Caco-2 (cell line): ENCODE measurements at regions not wholly inside any gene's neighbourhood (a gene's known extent, or its start where the extent isn't known, plus 50 kb on each side); places are given as distances from the start of the nearest gene placed in this dataset.

ENCODE experiments used
- BruUV-seq: library from RNA; stranded (reverse); fragments of 400-500 nt; replicated peaks from 2 replicates; lab custom pipeline; 2021; lab: Mats Ljungman, UMichigan
- CTCF ChIA-PET: fragments of 300-600 bp; sonication (Branson Sonifier 250); formaldehyde crosslinking; loops from one replicate; lab custom pipeline; 2022; ENCODE audit warnings: antibody characterized with exemption; lab: Charles Lee
- POLR2A ChIA-PET: fragments of 300-600 bp; sonication (Branson Sonifier 250); formaldehyde crosslinking; loops from one replicate; lab custom pipeline; 2022; ENCODE audit warnings: antibody characterized with exemption; lab: Charles Lee
- DNase-seq, 2 experiments: peaks; one replicate each; pipeline versions ENCODE4 v3.0.0 to v3.0.0-alpha.2; 2020 to 2022
- H3K27me3 ChIP-seq: replicated peaks from 2 replicates; pipeline ENCODE4 v1.6.0; 2011; ENCODE audit warnings: low read length; ENCODE audit not compliant: control insufficient read depth, insufficient read depth
- H3K36me3 ChIP-seq: 2 replicates; pipeline ENCODE4 v1.5.1; 2011; ENCODE audit warnings: low read length; ENCODE audit not compliant: control insufficient read depth, insufficient read depth
- H3K4me1 ChIP-seq: fragments of 250-450 bp; sonication (Bioruptor Pico); 2 replicates; pipeline ENCODE4 v1.5.1; 2020; ENCODE audit warnings: mild to moderate bottlenecking
- H3K4me3 ChIP-seq: 2 replicates; pipeline ENCODE4 v1.5.1; 2011; ENCODE audit warnings: low read depth, mild to moderate bottlenecking, control low read depth, low read length
- H3K9me3 ChIP-seq: fragments of 250-450 bp; sonication (Bioruptor Pico); 2 replicates; pipeline ENCODE4 v1.5.1; 2020; ENCODE audit warnings: mild to moderate bottlenecking, moderate library complexity
- H3K27ac Mint-ChIP-seq: one replicate; pipeline ENCODE4 v1.8.0; 2022; ENCODE audit warnings: mixed read lengths; ENCODE audit not compliant: unreplicated experiment
- H3K27me3 Mint-ChIP-seq: one replicate; pipeline ENCODE4 v1.8.0; 2022; ENCODE audit warnings: mixed read lengths; ENCODE audit not compliant: insufficient read depth, unreplicated experiment
- H3K36me3 Mint-ChIP-seq: one replicate; pipeline ENCODE4 v1.8.0; 2022; ENCODE audit warnings: mild to moderate bottlenecking, mixed read lengths; ENCODE audit not compliant: insufficient read depth, unreplicated experiment
- H3K4me1 Mint-ChIP-seq: one replicate; pipeline ENCODE4 v1.8.0; 2022; ENCODE audit warnings: low read depth, mixed read lengths; ENCODE audit not compliant: unreplicated experiment
- H3K4me3 Mint-ChIP-seq: one replicate; pipeline ENCODE4 v1.8.0; 2022; ENCODE audit warnings: mild to moderate bottlenecking, moderate library complexity, mixed read lengths; ENCODE audit not compliant: unreplicated experiment
- H3K9me3 Mint-ChIP-seq: one replicate; pipeline ENCODE4 v1.8.0; 2022; ENCODE audit warnings: mixed read lengths; ENCODE audit not compliant: unreplicated experiment
- CTCF ChIP-seq, 2 experiments: fragments of 200-600 bp in 1 of 2; IDR thresholded peaks; 1 replicate in 1 of 2; 2 replicates in 1 of 2; pipeline versions ENCODE4 v1.5.1 to v1.8.0; 2011 to 2022; ENCODE audit warnings: antibody characterized with exemption in 1 of 2, control low read depth in 1 of 2, inconsistent platforms in 1 of 2, low read depth in 1 of 2, low read length in 1 of 2, mild to moderate bottlenecking in 1 of 2, moderate library complexity in 1 of 2; ENCODE audit not compliant: insufficient read depth in 1 of 2, severe bottlenecking in 1 of 2, unreplicated experiment in 1 of 2
- intact Hi-C: fragments of 100-400 bp; cut with micrococcal nuclease; formaldehyde crosslinking; loops from one replicate; pipeline ENCODE4 v1.10.0; 2022; ENCODE audit not compliant: unreplicated experiment

- Mint-ChIP-seq H3K27ac (no peak overlapping the region), H3K4me1 (peaks cover 7% of the 10 kb centered on the region), H3K4me3 (no peak overlapping the region), H3K27me3 (peaks cover 3% of the 10 kb centered on the region), H3K9me3 (no peaks in the 10 kb centered on the region), H3K36me3 (no peaks in the 10 kb centered on the region)
- TF ChIP-seq CTCF (IDR thresholded peaks at IDR 0.05; ENCODE audit: insufficient read depth in 1 of 2, low read depth in 1 of 2, low read length in 1 of 2, severe bottlenecking in 1 of 2, unreplicated experiment in 1 of 2), result no peak
- DNase-seq, result no peak
- no peak overlapping the region for H3K4me3 ChIP-seq
- BruUV-seq, result no TSS peak
- no peaks in the 10 kb centered on the region for H3K27me3 ChIP-seq
- CTCF ChIA-PET, result no interaction called here
- no peaks in the 10 kb centered on the region for H3K9me3 ChIP-seq
- H3K4me1 ChIP-seq, result no peaks in the 10 kb centered on the region
- no peaks in the 10 kb centered on the region for H3K36me3 ChIP-seq
- POLR2A ChIA-PET, result no interaction called here
- intact Hi-C loops, result loop anchor here (10.0 kb wide), 1 partner anchor 203 kb away; no protein-coding TSS in a partner anchor
Observed at GRCh38 chr1:187921426-187921825, 1092.7 kb downstream of the PLA2G4A start.

- Mint-ChIP-seq H3K4me3 (no peak overlapping the region), H3K36me3 (no peaks in the 10 kb centered on the region), H3K4me1 (peaks cover 7% of the 10 kb centered on the region), H3K9me3 (no peaks in the 10 kb centered on the region), H3K27ac (no peak overlapping the region), H3K27me3 (no peaks in the 10 kb centered on the region)
- Histone ChIP-seq H3K4me3 (no peak overlapping the region), H3K4me1 (no peaks in the 10 kb centered on the region), H3K27me3 (no peaks in the 10 kb centered on the region), H3K9me3 (no peaks in the 10 kb centered on the region), H3K36me3 (no peaks in the 10 kb centered on the region)
- BruUV-seq, result no TSS peak
- no peak for TF ChIP-seq CTCF (IDR thresholded peaks at IDR 0.05; ENCODE audit: insufficient read depth in 1 of 2, low read depth in 1 of 2, low read length in 1 of 2, severe bottlenecking in 1 of 2, unreplicated experiment in 1 of 2)
- ChIA-PET CTCF (no interaction called here), POLR2A (no interaction called here)
- intact Hi-C loops, result loop anchor here (10.0 kb wide), 1 partner anchor 203 kb away; no protein-coding TSS in a partner anchor
- no peak for DNase-seq
Observed at GRCh38 chr1:187922255-187922654, 1093.5 kb downstream of the PLA2G4A start.

GRCh38 chr1:187924252-187924651 lies 1095.5 kb downstream of the PLA2G4A start:
- H3K27me3 Mint-ChIP-seq, result no peaks in the 10 kb centered on the region
- peaks cover 7% of the 10 kb centered on the region for H3K4me1 Mint-ChIP-seq
- DNase-seq, result no peak
- no peaks in the 10 kb centered on the region for H3K36me3 Mint-ChIP-seq
- ChIA-PET POLR2A (no interaction called here), CTCF (no interaction called here)
- H3K9me3 ChIP-seq, result no peaks in the 10 kb centered on the region
- no peak for TF ChIP-seq CTCF (IDR thresholded peaks at IDR 0.05; ENCODE audit: insufficient read depth in 1 of 2, low read depth in 1 of 2, low read length in 1 of 2, severe bottlenecking in 1 of 2, unreplicated experiment in 1 of 2)
- H3K4me3 Mint-ChIP-seq, result no peak overlapping the region
- no TSS peak for BruUV-seq
- H3K9me3 Mint-ChIP-seq, result no peaks in the 10 kb centered on the region
- intact Hi-C loops, result loop anchor here (10.0 kb wide), 1 partner anchor 201 kb away; no protein-coding TSS in a partner anchor
- no peaks in the 10 kb centered on the region for H3K36me3 ChIP-seq
- no peaks in the 10 kb centered on the region for H3K4me1 ChIP-seq
- no peaks in the 10 kb centered on the region for H3K27me3 ChIP-seq
- H3K4me3 ChIP-seq, result no peak overlapping the region
- H3K27ac Mint-ChIP-seq, result no peak overlapping the region
